ENCODE measurements at regions not wholly inside any gene's neighbourhood (a gene's known extent, or its start where the extent isn't known, plus 50 kb on each side); places are given as distances from the start of the nearest gene placed in this dataset.

DNA sequence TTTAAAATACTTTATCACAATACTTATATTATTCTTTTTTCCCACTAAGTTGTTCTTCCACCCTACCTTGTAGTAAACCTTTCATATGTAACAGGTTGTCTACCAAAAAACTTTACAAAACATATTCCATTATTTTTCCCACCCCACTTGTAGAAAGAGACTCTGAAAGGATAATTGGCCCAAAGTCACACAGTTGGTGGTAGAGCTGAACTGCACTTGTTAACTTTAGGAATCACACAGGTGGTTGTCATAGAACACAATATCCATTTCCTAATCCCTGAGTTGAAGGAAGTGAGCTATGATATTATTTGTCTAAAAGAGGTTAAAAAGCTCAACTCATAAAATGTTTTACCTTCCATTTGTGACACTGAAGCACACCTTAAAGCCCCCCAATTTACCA lies 188.8 kb upstream of the FOXP2 start:
- TF ChIP-seq, protein P1, sequence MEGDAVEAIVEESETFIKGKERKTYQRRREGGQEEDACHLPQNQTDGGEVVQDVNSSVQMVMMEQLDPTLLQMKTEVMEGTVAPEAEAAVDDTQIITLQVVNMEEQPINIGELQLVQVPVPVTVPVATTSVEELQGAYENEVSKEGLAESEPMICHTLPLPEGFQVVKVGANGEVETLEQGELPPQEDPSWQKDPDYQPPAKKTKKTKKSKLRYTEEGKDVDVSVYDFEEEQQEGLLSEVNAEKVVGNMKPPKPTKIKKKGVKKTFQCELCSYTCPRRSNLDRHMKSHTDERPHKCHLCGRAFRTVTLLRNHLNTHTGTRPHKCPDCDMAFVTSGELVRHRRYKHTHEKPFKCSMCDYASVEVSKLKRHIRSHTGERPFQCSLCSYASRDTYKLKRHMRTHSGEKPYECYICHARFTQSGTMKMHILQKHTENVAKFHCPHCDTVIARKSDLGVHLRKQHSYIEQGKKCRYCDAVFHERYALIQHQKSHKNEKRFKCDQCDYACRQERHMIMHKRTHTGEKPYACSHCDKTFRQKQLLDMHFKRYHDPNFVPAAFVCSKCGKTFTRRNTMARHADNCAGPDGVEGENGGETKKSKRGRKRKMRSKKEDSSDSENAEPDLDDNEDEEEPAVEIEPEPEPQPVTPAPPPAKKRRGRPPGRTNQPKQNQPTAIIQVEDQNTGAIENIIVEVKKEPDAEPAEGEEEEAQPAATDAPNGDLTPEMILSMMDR (conservative IDR thresholded peaks at IDR 0.05 in 1 of 2, IDR thresholded peaks at IDR 0.05 in 1 of 2; ENCODE audit: low read depth in 1 of 2, low read length in 2 of 2): no peak
- TF ChIP-seq EZH2 (IDR thresholded peaks at IDR 0.05; ENCODE audit: low read length, missing control alignments): no peak
